ENCODE measurements at regions not wholly inside any gene's neighbourhood (a gene's known extent, or its start where the extent isn't known, plus 50 kb on each side); places are given as distances from the start of the nearest gene placed in this dataset.

GRCh38 chr5:119808474-119808873 is 179.1 kb downstream of the FAM170A start:
- TF ChIP-seq ZBTB33 (IDR thresholded peaks at IDR 0.05; ENCODE audit: borderline replicate concordance, low read depth) (no peak), JUND (IDR thresholded peaks at IDR 0.05) (no peak), RFX5 (IDR thresholded peaks at IDR 0.05; ENCODE audit: low read length) (no peak), CTCF (IDR thresholded peaks at IDR 0.05) (no peak), MXI1 (IDR thresholded peaks at IDR 0.05; ENCODE audit: low read depth, low read length) (no peak), NFIC (IDR thresholded peaks at IDR 0.05; ENCODE audit: borderline replicate concordance) (no peak), SMC3 (IDR thresholded peaks at IDR 0.05; ENCODE audit: low read depth, low read length) (no peak), EP300 (IDR thresholded peaks at IDR 0.05; ENCODE audit: borderline replicate concordance in 1 of 2, low read depth in 1 of 2, low read length in 1 of 2) (no peak), GABPA (IDR thresholded peaks at IDR 0.05; ENCODE audit: low read depth) (no peak), REST (IDR thresholded peaks at IDR 0.05; ENCODE audit: low read depth, low read length) (no peak), TEAD4 (IDR thresholded peaks at IDR 0.05; ENCODE audit: borderline replicate concordance, insufficient read depth) (no peak), USF1 (IDR thresholded peaks at IDR 0.05; ENCODE audit: borderline replicate concordance, low read depth) (no peak)
